Fibroblast of villous mesenchyme (primary cell): ENCODE measurements at regions not wholly inside any gene's neighbourhood (a gene's known extent, or its start where the extent isn't known, plus 50 kb on each side); places are given as distances from the start of the nearest gene placed in this dataset.

ENCODE experiments used
- DNase-seq: peaks from one replicate; pipeline ENCODE4 v3.0.0-alpha.2; 2010; ENCODE audit warnings: low read depth
- H3K4me3 ChIP-seq: 2 replicates; pipeline ENCODE4 v1.5.1; 2011; ENCODE audit warnings: low read depth, mild to moderate bottlenecking, low read length
- TF ChIP-seq, protein P1 (sequence below): IDR thresholded peaks from 2 replicates; pipeline ENCODE4 v1.5.1; 2012; ENCODE audit warnings: low read depth, mild to moderate bottlenecking, low read length; ENCODE audit not compliant: insufficient read depth

DNA sequence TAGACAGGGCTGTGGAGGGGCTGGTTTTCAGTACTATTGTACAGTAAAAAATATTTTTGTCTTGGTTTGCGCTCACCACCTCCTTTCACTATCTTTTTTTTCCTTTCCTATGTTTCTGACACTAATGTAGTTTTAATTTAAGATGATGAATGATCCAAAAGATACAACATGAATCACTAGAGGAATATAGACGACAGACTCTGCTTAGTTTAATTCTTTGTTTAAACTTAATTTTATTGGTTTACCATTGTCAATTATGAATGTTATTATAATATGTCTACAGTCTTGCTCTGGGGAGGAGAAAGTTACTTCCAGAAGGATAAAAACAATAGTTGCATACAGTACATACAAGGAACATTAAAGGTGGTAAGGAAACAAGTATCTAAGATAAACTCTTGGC is 682.4 kb upstream of the ADGRL4 start:
- TF ChIP-seq, protein P1, sequence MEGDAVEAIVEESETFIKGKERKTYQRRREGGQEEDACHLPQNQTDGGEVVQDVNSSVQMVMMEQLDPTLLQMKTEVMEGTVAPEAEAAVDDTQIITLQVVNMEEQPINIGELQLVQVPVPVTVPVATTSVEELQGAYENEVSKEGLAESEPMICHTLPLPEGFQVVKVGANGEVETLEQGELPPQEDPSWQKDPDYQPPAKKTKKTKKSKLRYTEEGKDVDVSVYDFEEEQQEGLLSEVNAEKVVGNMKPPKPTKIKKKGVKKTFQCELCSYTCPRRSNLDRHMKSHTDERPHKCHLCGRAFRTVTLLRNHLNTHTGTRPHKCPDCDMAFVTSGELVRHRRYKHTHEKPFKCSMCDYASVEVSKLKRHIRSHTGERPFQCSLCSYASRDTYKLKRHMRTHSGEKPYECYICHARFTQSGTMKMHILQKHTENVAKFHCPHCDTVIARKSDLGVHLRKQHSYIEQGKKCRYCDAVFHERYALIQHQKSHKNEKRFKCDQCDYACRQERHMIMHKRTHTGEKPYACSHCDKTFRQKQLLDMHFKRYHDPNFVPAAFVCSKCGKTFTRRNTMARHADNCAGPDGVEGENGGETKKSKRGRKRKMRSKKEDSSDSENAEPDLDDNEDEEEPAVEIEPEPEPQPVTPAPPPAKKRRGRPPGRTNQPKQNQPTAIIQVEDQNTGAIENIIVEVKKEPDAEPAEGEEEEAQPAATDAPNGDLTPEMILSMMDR: no peak
- no peak for DNase-seq
- no peak overlapping the region for H3K4me3 ChIP-seq

DNA sequence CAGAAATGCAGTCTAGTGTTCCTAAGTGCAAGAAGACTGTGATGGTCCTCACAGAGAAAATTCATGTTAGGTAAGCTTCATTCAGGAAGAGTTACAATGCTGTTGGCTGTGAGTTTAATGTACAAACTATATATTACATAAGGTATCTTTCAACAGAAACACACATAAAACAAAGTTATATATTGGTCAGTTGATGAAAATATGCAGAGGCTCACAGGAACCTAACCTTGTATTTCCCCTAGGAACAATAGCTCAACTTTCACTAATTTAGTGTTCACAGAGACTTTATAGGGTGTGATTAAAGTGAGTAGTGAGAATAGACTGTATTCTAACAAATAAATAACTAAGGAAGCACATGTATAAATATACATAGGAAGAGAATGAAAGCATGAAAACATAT is 676.9 kb upstream of the ADGRL4 start:
- no peak for DNase-seq
- H3K4me3 ChIP-seq: no peak overlapping the region
- TF ChIP-seq, protein P1: no peak

DNA sequence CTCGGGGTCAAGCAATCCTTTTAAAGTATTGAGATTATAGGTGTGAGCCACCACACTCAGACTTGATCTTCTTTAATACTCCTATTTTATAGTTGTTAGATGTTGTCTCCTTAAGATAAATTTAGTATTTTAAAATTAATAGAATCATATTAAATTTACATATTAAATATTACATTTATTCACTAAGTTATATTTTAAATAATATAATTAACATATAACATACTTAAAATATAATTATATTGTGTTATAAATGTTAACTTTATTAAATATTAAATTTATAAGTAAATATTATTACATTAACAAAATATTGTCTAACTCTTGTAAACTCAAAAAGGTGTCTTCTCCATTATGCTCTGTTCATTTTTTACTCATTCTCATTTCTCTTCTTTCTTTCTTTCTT is 675.9 kb upstream of the ADGRL4 start:
- no peak overlapping the region for H3K4me3 ChIP-seq
- DNase-seq: no peak
- TF ChIP-seq, protein P1: no peak

DNA sequence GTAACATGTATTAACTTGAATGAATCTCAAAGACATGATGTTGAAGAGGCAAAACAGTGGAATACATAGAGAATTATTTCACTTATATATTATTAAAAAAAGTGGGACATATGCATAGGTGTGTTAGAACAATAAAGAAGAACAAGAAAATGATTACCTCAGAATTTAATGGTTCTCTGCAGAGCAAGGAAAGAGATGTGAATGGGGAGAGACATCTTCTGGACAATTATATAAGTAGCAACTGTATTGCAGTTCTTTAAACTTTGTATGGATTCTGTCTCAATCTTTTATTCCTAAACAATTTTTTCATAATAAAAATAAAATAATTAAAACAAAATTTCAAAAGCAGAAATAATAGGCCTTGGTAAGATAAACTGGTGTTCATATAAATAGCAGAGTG is 674.9 kb upstream of the ADGRL4 start:
- H3K4me3 ChIP-seq: no peak overlapping the region
- DNase-seq: no peak
- TF ChIP-seq, protein P1: no peak

DNA sequence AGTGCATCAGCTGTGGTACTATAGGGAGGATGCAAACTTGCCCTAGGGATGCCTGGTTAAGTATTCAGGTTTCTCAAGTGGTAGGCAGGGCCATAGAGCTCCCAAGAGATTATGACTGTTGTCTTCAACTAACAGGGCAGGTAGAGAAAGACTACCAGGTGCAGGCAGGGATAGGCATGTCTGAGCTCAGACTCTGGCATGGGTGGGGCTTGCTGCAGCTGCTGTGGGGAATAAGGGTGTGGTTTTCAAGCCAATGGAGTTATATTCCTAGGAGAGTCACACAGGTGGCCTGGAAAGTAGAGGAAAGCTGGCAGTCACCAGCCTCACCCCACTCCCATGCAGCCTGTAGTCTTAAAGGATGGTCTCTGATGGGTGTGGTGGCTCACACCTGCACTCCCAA is 673.4 kb upstream of the ADGRL4 start:
- no peak overlapping the region for H3K4me3 ChIP-seq
- TF ChIP-seq, protein P1: no peak
- DNase-seq: no peak

DNA sequence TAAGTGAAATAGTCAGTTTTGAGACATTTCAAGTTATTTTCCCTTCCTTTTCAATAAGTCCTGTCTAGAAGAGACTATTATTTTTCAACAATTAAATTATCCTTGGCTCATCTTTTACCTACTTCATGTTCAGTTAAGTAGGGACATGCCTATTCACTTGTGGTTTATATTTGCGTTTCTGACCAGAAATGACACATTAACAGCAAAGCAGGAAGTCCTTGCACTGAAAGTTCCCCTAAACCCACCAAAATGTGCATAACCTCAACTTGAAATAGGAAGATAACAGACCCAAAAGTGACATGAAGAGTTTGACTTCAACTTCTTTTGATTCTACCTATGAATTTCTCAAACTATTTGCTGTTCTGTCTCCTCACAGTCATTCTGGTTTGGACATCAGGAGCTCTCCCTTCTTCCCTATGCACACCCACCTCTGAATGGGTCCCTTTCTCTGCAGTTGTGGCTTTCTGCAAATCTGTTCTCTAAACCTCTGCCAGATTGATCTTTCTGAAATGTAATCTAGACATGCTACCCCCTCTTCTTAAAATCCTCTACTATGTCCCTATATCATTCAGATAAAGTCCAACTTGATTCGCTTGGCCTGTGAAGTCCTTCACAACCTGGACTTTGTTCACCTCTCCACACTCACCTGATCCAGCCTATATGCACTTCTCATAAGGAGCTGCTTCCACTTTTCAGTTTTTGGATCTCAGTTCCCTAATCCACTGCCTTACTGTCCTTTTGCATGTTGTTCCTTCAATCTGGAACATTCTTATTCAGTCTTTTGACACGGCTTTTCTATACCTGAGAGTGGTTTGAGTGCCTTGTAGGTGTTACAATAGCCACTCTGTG is 661.5 kb upstream of the ADGRL4 start:
- TF ChIP-seq, protein P1: no peak
- DNase-seq: no peak
- no peak overlapping the region for H3K4me3 ChIP-seq

DNA sequence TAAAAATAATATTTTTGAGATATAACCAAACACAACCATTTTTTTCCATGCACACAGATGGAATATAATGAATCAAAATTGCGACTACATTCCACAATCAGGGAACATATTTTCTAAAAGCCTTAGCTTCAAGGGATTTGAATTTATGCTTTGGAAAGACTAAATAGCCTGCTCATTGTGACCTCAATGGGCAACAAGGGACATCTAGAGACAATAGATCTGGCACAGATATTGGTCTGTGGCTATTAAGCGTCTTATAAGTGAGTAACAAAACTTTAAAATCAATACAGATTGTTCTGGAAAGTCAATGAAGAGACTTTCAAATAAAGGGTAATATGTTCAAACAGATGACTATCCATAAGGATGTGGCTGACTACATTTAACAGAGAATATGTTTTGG is 660.6 kb upstream of the ADGRL4 start:
- DNase-seq: no peak
- TF ChIP-seq, protein P1: no peak
- no peak overlapping the region for H3K4me3 ChIP-seq
